ENCODE measurements at regions not wholly inside any gene's neighbourhood (a gene's known extent, or its start where the extent isn't known, plus 50 kb on each side); places are given as distances from the start of the nearest gene placed in this dataset.

DNA sequence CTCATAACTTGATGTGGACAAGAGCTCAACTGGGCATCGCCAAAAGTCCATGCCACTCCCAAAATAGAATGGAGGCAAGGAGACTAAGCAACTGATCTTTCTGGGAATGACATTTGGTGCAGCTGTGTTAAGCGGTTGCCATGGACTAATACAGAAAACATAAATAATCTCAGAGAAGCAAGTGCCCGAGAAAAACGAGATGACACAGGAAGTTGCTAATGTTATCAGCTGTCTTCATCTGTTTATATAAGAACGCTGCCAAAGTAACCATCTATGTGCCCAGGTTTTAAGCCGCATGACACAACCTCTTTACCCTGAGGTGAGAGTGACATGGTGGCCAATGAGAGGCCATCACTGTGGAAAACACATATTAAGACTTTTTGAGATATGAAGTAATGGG, 54.9 kb upstream of the SACS start:
- no peak for TF ChIP-seq POLR2A (IDR thresholded peaks at IDR 0.05)
- TF ChIP-seq, protein P1, sequence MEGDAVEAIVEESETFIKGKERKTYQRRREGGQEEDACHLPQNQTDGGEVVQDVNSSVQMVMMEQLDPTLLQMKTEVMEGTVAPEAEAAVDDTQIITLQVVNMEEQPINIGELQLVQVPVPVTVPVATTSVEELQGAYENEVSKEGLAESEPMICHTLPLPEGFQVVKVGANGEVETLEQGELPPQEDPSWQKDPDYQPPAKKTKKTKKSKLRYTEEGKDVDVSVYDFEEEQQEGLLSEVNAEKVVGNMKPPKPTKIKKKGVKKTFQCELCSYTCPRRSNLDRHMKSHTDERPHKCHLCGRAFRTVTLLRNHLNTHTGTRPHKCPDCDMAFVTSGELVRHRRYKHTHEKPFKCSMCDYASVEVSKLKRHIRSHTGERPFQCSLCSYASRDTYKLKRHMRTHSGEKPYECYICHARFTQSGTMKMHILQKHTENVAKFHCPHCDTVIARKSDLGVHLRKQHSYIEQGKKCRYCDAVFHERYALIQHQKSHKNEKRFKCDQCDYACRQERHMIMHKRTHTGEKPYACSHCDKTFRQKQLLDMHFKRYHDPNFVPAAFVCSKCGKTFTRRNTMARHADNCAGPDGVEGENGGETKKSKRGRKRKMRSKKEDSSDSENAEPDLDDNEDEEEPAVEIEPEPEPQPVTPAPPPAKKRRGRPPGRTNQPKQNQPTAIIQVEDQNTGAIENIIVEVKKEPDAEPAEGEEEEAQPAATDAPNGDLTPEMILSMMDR (IDR thresholded peaks at IDR 0.05), result no peak
- intact Hi-C loops (cut with DNase I), result no loop called here
- no peak overlapping the region for H3K27ac ChIP-seq
- no peaks in the 10 kb centered on the region for H3K36me3 ChIP-seq (replicated peaks in 1 of 2)
- H3K4me1 ChIP-seq (replicated peaks in 1 of 2), result no peaks in the 10 kb centered on the region
- no peaks in the 10 kb centered on the region for H3K9me3 ChIP-seq (replicated peaks in 1 of 3)
- H3K27me3 ChIP-seq, result no peaks in the 10 kb centered on the region
- WGBS, 4 donors, result 13 to 18% (median 16%) methylated on average over 6 of the region's 6 CpGs
- no peak for DNase-seq
- no peak overlapping the region for H3K4me3 ChIP-seq

DNA sequence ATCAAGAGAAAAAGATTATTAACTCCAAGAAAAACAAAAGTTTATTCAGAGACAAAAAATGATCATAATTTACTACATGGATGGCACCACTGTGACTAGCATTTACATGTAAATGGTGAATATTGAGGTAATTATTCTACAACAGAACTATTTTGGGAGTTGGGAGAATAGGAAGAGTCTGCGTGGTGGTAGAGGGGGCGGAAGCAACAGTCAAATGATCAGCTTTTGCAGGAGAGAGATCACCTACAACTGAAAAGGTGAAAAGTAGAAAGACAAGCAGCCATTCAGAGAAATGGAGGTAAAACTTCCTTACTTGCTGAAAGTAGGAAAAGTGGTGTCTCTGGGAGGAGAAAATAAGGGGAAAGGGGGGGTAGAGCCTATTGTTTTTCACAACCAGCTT, 62.8 kb upstream of the SACS start:
- TF ChIP-seq POLR2A (IDR thresholded peaks at IDR 0.05), result no peak
- TF ChIP-seq, protein P1 (IDR thresholded peaks at IDR 0.05), result no peak
- H3K9me3 ChIP-seq (replicated peaks in 1 of 3), result no peaks in the 10 kb centered on the region
- no peaks in the 10 kb centered on the region for H3K27me3 ChIP-seq
- 85 to 95% (median 93%) methylated on average over 2 of the region's 2 CpGs for WGBS, 4 donors
- intact Hi-C loops (cut with DNase I), result no loop called here
- H3K27ac ChIP-seq, result no peak overlapping the region
- H3K4me1 ChIP-seq (replicated peaks in 1 of 2), result peaks cover 0 to 3% of the 10 kb centered on the region in 2 donors
- H3K36me3 ChIP-seq (replicated peaks in 1 of 2), result no peaks in the 10 kb centered on the region
- DNase-seq, result no peak
- no peak overlapping the region for H3K4me3 ChIP-seq

DNA sequence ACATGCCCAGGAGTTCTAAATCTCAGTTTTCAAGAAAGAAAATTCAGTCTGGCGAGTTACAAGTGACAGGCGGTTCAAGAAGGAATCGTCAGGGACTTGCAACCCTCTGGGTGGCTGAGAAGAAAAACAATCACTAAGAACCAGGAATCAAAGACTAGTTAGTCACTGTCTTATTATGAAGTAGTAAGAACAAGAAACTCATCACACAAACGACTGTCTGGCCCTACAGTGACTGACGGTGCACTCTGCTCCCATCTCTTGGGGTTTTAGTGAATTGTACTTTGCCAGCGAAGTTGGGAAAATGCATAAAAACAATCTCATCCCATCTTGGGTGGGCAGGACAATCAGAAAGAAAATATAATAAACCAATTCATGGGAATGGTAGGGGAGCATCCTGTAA, 63.7 kb upstream of the SACS start:
- Histone ChIP-seq H3K36me3 (replicated peaks in 1 of 2) (no peaks in the 10 kb centered on the region), H3K4me3 (no peak overlapping the region), H3K4me1 (replicated peaks in 1 of 2) (peaks cover 0 to 3% of the 10 kb centered on the region in 2 donors), H3K9me3 (replicated peaks in 1 of 3) (no peaks in the 10 kb centered on the region), H3K27me3 (no peaks in the 10 kb centered on the region), H3K27ac (no peak overlapping the region)
- WGBS, 4 donors, result 85 to 87% (median 86%) methylated on average over 6 of the region's 6 CpGs
- intact Hi-C loops (cut with DNase I), result no loop called here
- TF ChIP-seq, protein P1 (IDR thresholded peaks at IDR 0.05), result no peak
- TF ChIP-seq POLR2A (IDR thresholded peaks at IDR 0.05), result no peak
- no peak for DNase-seq

DNA sequence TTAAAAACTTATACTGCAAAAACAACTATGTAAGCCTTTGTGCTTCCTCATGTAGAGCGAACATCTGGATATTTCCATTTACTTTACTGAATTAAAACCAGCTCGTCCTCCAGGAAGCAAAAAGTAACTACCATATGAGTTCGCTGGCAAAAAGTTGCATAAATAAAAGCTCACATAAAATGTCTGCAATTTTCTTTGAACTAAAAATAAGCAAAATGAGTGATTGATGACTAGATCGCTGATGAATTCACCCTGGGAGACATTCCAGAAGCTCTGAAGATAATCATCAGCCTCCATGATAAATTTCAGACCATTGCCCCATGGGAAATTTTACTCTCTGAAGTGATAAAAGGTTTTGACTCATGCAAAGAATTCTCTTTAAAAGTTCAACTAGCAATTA, 67.3 kb upstream of the SACS start:
- Histone ChIP-seq H3K4me3 (no peak overlapping the region), H3K4me1 (replicated peaks in 1 of 2) (peaks cover 0 to 3% of the 10 kb centered on the region in 2 donors), H3K27ac (no peak overlapping the region), H3K27me3 (no peaks in the 10 kb centered on the region), H3K36me3 (replicated peaks in 1 of 2) (no peaks in the 10 kb centered on the region), H3K9me3 (replicated peaks in 1 of 3) (no peaks in the 10 kb centered on the region)
- DNase-seq, result peak in 5 of 7 donors; percentile 18 to 49 (median 26)
- 21 to 27% (median 24%) methylated on average over 4 of the region's 4 CpGs for WGBS, 4 donors
- intact Hi-C loops (cut with DNase I), result no loop called here
- TF ChIP-seq, protein P1 (IDR thresholded peaks at IDR 0.05), result no peak
- no peak for TF ChIP-seq POLR2A (IDR thresholded peaks at IDR 0.05)
